OCI-LY3 (cell line): ENCODE measurements at regions not wholly inside any gene's neighbourhood (a gene's known extent, or its start where the extent isn't known, plus 50 kb on each side); places are given as distances from the start of the nearest gene placed in this dataset.

ENCODE experiments used
- EZH2phosphoT487 ChIP-seq: fragments of 200-600 bp; shearing (Covaris generic); IDR thresholded peaks from 2 replicates; pipeline ENCODE4 v1.6.1; 2018; ENCODE audit warnings: antibody characterized with exemption, mixed run types, low read depth
- TF ChIP-seq, protein P1 (sequence below): fragments of 200-600, 300-600 bp; sonication (generic); IDR thresholded peaks from 2 replicates; pipeline ENCODE4 v1.5.1; 2014; ENCODE audit warnings: antibody characterized with exemption, low read length, low read depth

DNA sequence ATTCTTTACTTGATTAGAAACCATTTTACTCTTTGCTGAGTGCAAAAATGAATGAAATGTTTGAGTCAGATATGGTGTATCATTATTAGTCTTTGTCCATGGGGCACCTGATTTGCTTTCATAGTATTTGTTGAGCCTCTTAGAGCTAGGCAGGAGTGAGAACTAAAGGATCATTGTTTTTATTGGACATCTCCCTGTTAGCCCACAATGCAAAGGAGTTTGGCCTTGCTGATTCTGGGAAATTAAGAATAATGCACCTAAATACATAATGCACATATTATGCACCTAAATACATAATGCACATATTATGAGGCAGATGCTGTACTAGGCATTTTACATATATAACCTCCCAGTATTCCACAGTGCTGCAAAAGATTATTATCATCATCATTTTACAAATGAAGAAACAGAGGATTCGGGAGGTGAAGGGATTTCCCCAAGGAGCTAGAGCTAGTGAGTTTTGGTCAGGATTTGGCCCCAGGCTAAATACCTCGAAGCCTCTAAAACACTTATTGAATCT lies 113.0 kb upstream of the LIFR start:
- TF ChIP-seq, protein P1, sequence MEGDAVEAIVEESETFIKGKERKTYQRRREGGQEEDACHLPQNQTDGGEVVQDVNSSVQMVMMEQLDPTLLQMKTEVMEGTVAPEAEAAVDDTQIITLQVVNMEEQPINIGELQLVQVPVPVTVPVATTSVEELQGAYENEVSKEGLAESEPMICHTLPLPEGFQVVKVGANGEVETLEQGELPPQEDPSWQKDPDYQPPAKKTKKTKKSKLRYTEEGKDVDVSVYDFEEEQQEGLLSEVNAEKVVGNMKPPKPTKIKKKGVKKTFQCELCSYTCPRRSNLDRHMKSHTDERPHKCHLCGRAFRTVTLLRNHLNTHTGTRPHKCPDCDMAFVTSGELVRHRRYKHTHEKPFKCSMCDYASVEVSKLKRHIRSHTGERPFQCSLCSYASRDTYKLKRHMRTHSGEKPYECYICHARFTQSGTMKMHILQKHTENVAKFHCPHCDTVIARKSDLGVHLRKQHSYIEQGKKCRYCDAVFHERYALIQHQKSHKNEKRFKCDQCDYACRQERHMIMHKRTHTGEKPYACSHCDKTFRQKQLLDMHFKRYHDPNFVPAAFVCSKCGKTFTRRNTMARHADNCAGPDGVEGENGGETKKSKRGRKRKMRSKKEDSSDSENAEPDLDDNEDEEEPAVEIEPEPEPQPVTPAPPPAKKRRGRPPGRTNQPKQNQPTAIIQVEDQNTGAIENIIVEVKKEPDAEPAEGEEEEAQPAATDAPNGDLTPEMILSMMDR: no peak
- TF ChIP-seq EZH2phosphoT487: no peak
